Kidney (tissue), 13 donors: ENCODE measurements at regions not wholly inside any gene's neighbourhood (a gene's known extent, or its start where the extent isn't known, plus 50 kb on each side); places are given as distances from the start of the nearest gene placed in this dataset.

Experiments
- DNase-seq, 5 donors: peaks; one replicate each; pipeline ENCODE4 v3.0.0-alpha.2; 2013 to 2020
- FAIRE-seq: peaks from 2 replicates; lab custom pipeline; 2012; peaks lifted over from hg19 to GRCh38; lab: Jason Lieb, UNC
- H3K27ac ChIP-seq, 2 donors: one replicate each; pipeline ENCODE4 v1.7.0; 2013; ENCODE audit warnings: low read depth in 2 of 2, low read length in 2 of 2, inconsistent platforms in 1 of 2
- H3K27me3 ChIP-seq: one replicate; pipeline ENCODE4 v1.7.1; 2013; ENCODE audit warnings: low read length, inconsistent platforms; ENCODE audit not compliant: control insufficient read depth, insufficient read depth
- H3K36me3 ChIP-seq, 3 donors: one replicate each; pipeline versions ENCODE4 v1.7.0 to v1.7.1; 2013; ENCODE audit warnings: low read length in 3 of 3, control low read depth in 1 of 3, inconsistent platforms in 1 of 3; ENCODE audit not compliant: insufficient read depth in 3 of 3, control insufficient read depth in 2 of 3
- H3K4me1 ChIP-seq, 3 donors: one replicate each; pipeline versions ENCODE4 v1.7.0 to v1.7.1; 2013; ENCODE audit warnings: low read length in 3 of 3, inconsistent platforms in 1 of 3, low read depth in 1 of 3; ENCODE audit not compliant: control insufficient read depth in 2 of 3, insufficient read depth in 2 of 3
- H3K4me3 ChIP-seq, 3 donors: one replicate each; pipeline versions ENCODE4 v1.7.0 to v1.8.1; 2013; ENCODE audit warnings: low read length in 3 of 3, control low read depth in 1 of 3, inconsistent platforms in 1 of 3
- H3K9ac ChIP-seq, 3 donors: one replicate each; pipeline versions ENCODE4 v1.7.0 to v1.7.1; 2013; ENCODE audit warnings: low read length in 3 of 3, control low read depth in 1 of 3, inconsistent platforms in 1 of 3
- H3K9me3 ChIP-seq, 3 donors: one replicate each; pipeline versions ENCODE4 v1.7.0 to v1.7.1; 2013; ENCODE audit warnings: low read length in 3 of 3, control low read depth in 1 of 3, inconsistent platforms in 1 of 3; ENCODE audit not compliant: control insufficient read depth in 2 of 3, insufficient read depth in 1 of 3
- intact Hi-C: fragments of 100-400 bp; cut with DNase I; formaldehyde crosslinking; loops from one replicate; pipeline ENCODE4 v1.11.1; 2022
- TF ChIP-seq, protein P1 (sequence below): IDR thresholded peaks from 3 replicates; pipeline ENCODE4 v1.5.1; 2012; ENCODE audit warnings: mild to moderate bottlenecking, moderate library complexity, borderline replicate concordance; ENCODE audit not compliant: insufficient read depth; ENCODE audit errors: extremely low read depth
- donor health status: control.
- donor health status: control.
- donor health status: control.
- donor health status: control.
- donor health status: control.
- donor health status: DM: yes; HTN: yes; CAD: no.
- donor health status: Normal renal cell carcinoma (clear cell type).

GRCh38 chr5:148910686-148911361 lies 84.4 kb downstream of the ADRB2 start:
- H3K4me1 ChIP-seq, result peaks cover 0 to 3% (median 0%) of the 10 kb centered on the region in 3 donors
- no peak overlapping the region for H3K4me3 ChIP-seq
- peak in 1 of 5 donors; percentile 69 for DNase-seq
- no peaks in the 10 kb centered on the region for H3K9me3 ChIP-seq
- no peaks in the 10 kb centered on the region for H3K36me3 ChIP-seq
- no peak overlapping the region for H3K9ac ChIP-seq
- no peak for FAIRE-seq
- intact Hi-C loops, result no loop called here
- H3K27me3 ChIP-seq, result no peaks in the 10 kb centered on the region
- no peak overlapping the region for H3K27ac ChIP-seq
- TF ChIP-seq, protein P1, sequence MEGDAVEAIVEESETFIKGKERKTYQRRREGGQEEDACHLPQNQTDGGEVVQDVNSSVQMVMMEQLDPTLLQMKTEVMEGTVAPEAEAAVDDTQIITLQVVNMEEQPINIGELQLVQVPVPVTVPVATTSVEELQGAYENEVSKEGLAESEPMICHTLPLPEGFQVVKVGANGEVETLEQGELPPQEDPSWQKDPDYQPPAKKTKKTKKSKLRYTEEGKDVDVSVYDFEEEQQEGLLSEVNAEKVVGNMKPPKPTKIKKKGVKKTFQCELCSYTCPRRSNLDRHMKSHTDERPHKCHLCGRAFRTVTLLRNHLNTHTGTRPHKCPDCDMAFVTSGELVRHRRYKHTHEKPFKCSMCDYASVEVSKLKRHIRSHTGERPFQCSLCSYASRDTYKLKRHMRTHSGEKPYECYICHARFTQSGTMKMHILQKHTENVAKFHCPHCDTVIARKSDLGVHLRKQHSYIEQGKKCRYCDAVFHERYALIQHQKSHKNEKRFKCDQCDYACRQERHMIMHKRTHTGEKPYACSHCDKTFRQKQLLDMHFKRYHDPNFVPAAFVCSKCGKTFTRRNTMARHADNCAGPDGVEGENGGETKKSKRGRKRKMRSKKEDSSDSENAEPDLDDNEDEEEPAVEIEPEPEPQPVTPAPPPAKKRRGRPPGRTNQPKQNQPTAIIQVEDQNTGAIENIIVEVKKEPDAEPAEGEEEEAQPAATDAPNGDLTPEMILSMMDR, result no peak

DNA sequence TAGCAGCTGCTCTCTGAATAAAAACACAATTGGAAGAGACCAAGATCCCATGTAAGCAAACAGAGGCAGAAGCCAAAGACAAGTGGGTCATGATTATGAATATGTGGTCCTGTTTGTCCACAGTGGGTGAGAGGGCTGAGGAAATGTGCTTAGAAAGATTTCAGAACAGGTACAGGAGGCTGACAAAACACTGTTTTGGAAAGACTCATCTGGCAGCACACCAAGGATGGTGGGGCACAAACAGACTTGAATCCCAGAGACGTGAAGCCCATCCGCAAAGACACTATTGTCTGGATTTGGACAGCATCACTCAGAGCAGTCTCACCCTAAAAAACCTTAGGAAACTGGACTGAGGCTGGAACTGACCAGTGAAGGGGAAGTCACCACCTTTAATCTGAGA lies 85.0 kb downstream of the ADRB2 start:
- TF ChIP-seq, protein P1, result no peak
- intact Hi-C loops, result no loop called here
- Histone ChIP-seq H3K9me3 (no peaks in the 10 kb centered on the region), H3K27ac (no peak overlapping the region), H3K4me1 (peaks cover 0 to 3% (median 0%) of the 10 kb centered on the region in 3 donors), H3K9ac (no peak overlapping the region), H3K36me3 (no peaks in the 10 kb centered on the region), H3K27me3 (no peaks in the 10 kb centered on the region), H3K4me3 (no peak overlapping the region)
- DNase-seq (no peak), FAIRE-seq (no peak)

DNA sequence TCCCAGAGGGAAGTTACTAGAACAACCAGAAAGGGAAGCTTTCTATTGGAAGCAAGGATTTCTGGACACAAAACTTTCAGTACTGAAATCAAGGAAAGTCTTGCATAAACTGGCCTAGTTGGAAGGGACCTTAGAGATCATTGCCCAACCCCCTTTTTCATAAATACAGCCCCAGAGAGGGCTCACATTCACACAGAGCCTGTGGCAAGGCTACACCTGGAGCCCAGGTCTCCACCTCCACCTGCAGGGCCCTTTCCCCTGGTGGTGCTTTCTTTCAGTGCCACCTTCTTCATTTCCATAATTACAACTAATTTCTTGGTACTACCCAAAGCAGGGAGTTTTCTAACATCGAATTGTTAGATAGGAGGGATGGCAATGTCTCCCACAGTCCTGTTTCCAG lies 85.7 kb downstream of the ADRB2 start:
- H3K27ac ChIP-seq, result no peak overlapping the region
- TF ChIP-seq, protein P1, result no peak
- no peaks in the 10 kb centered on the region for H3K27me3 ChIP-seq
- no peak for FAIRE-seq
- peaks cover 0 to 3% (median 0%) of the 10 kb centered on the region in 3 donors for H3K4me1 ChIP-seq
- intact Hi-C loops, result no loop called here
- H3K9ac ChIP-seq, result no peak overlapping the region
- DNase-seq, result no peak
- H3K9me3 ChIP-seq, result no peaks in the 10 kb centered on the region
- H3K4me3 ChIP-seq, result no peak overlapping the region
- no peaks in the 10 kb centered on the region for H3K36me3 ChIP-seq
